ENCODE measurements at regions not wholly inside any gene's neighbourhood (a gene's known extent, or its start where the extent isn't known, plus 50 kb on each side); places are given as distances from the start of the nearest gene placed in this dataset.

DNA sequence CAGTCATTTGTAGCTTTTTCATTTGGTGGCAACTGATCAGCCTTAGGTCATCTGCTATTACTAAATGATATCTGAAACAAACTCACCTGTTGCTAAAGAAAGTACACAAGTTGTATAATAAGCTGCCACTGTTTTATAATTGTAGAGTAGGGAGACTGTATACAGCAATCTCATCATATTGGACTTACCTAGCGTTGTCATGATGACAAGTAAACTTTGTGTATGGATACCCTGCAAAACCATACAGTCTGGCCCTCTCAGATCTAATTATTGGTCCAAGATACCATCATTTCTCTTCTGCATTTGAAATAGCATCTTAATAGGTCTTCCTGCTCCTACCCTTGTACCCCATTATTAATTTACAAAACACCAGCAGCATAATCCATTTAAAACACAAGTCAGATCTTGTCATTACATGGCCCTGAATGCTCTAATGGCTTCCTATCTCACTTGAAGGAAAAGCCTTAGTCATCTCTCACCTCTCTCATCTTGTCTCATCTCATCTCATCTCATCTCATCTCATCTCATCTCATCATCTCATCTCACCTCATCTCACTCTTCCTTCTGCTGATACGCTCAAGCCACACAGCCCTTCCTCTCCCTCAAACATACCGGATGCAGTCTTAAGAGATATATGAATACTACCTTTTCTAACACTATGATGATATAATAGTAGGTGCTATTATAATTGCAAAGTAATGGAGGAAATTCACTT lies 540.6 kb downstream of the MDFIC start:
- TF ChIP-seq GABPA (IDR thresholded peaks at IDR 0.05; ENCODE audit: low read depth) = no peak
- TF ChIP-seq SPI1 (IDR thresholded peaks at IDR 0.05; ENCODE audit: borderline replicate concordance, low read depth) = no peak
- TF ChIP-seq, protein P1, sequence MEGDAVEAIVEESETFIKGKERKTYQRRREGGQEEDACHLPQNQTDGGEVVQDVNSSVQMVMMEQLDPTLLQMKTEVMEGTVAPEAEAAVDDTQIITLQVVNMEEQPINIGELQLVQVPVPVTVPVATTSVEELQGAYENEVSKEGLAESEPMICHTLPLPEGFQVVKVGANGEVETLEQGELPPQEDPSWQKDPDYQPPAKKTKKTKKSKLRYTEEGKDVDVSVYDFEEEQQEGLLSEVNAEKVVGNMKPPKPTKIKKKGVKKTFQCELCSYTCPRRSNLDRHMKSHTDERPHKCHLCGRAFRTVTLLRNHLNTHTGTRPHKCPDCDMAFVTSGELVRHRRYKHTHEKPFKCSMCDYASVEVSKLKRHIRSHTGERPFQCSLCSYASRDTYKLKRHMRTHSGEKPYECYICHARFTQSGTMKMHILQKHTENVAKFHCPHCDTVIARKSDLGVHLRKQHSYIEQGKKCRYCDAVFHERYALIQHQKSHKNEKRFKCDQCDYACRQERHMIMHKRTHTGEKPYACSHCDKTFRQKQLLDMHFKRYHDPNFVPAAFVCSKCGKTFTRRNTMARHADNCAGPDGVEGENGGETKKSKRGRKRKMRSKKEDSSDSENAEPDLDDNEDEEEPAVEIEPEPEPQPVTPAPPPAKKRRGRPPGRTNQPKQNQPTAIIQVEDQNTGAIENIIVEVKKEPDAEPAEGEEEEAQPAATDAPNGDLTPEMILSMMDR (IDR thresholded peaks at IDR 0.05; ENCODE audit: insufficient read depth, low read length) = no peak
- TF ChIP-seq REST (IDR thresholded peaks at IDR 0.05; ENCODE audit: insufficient replicate concordance, low read depth) = no peak
- TF ChIP-seq POLR2AphosphoS5 (IDR thresholded peaks at IDR 0.05; ENCODE audit: low read depth) = no peak
- no peak for DNase-seq (ENCODE audit: low read depth in 1 of 2, low spot score in 1 of 2)

DNA sequence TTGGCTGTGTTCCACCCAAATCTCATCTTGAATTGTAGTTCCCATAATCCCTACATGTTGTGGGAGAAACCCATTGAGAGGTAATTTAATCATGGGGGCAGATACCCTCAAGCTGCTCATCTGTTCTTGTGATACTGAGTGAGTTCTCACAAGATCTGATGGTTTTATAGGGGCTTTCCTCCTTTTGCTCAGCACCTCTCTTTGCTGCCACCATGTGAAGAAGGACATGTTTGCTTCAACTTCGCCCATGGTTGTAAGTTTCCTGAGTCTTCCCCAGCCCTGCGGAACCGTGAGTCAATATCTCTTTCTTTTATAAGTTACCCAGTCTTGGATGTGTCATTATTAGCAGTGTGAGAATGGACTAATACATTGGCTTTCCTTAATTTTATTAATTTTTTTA lies 527.8 kb downstream of the MDFIC start:
- no peak overlapping the region for H3K27ac ChIP-seq (replicated peaks)
- H3K4me3 ChIP-seq (replicated peaks; ENCODE audit: insufficient read depth, low read length) = no peak overlapping the region
- TF ChIP-seq REST (IDR thresholded peaks at IDR 0.05; ENCODE audit: insufficient replicate concordance, low read depth) (no peak), GABPA (IDR thresholded peaks at IDR 0.05; ENCODE audit: low read depth) (no peak), POLR2AphosphoS5 (IDR thresholded peaks at IDR 0.05; ENCODE audit: low read depth) (no peak), SPI1 (IDR thresholded peaks at IDR 0.05; ENCODE audit: borderline replicate concordance, low read depth) (no peak)
- TF ChIP-seq, protein P1 (IDR thresholded peaks at IDR 0.05; ENCODE audit: insufficient read depth, low read length) = no peak
- no peaks in the 10 kb centered on the region for H3K27me3 ChIP-seq (ENCODE audit: insufficient read depth, poor library complexity, severe bottlenecking)
- no peak for DNase-seq (ENCODE audit: low read depth in 1 of 2, low spot score in 1 of 2)

More for the DNA sequence above, 540.6 kb downstream of the MDFIC start:
- no peaks in the 10 kb centered on the region for H3K27me3 ChIP-seq (ENCODE audit: insufficient read depth, poor library complexity, severe bottlenecking)
- no peak overlapping the region for H3K27ac ChIP-seq (replicated peaks)
- no peak overlapping the region for H3K4me3 ChIP-seq (replicated peaks; ENCODE audit: insufficient read depth, low read length)

DNA sequence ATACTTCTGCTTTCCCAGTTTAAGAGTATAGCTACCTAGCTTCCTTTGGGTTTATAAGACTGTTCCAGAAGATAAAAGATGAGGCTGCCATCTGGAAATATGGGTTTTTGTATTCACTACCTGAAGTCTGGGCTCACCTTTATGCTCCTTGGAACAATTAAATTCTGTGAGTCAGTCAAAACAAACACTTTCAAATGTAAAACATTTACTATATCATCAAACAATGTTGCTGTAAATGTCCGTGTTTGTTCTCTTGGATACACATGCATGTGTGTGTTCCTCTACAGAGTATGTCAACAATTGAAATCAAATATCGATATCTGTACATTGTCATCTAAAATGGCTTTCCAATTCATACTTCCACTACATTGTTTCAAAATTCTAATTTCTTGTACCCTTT lies 525.6 kb downstream of the MDFIC start:
- TF ChIP-seq GABPA (IDR thresholded peaks at IDR 0.05; ENCODE audit: low read depth) (no peak), POLR2AphosphoS5 (IDR thresholded peaks at IDR 0.05; ENCODE audit: low read depth) (no peak), REST (IDR thresholded peaks at IDR 0.05; ENCODE audit: insufficient replicate concordance, low read depth) (no peak), SPI1 (IDR thresholded peaks at IDR 0.05; ENCODE audit: borderline replicate concordance, low read depth) (no peak)
- TF ChIP-seq, protein P1 (IDR thresholded peaks at IDR 0.05; ENCODE audit: insufficient read depth, low read length) = no peak
- no peak for DNase-seq (ENCODE audit: low read depth in 1 of 2, low spot score in 1 of 2)
- no peaks in the 10 kb centered on the region for H3K27me3 ChIP-seq (ENCODE audit: insufficient read depth, poor library complexity, severe bottlenecking)
- no peak overlapping the region for H3K27ac ChIP-seq (replicated peaks)
- H3K4me3 ChIP-seq (replicated peaks; ENCODE audit: insufficient read depth, low read length) = no peak overlapping the region

All from HL-60 (cell line).